T47D (cell line): ENCODE measurements at regions not wholly inside any gene's neighbourhood (a gene's known extent, or its start where the extent isn't known, plus 50 kb on each side); places are given as distances from the start of the nearest gene placed in this dataset.

Experiments
- DNase-seq, 2 experiments: peaks; one replicate each; pipeline versions ENCODE4 v3.0.0 to v3.0.0-alpha.2; 2011 to 2012; ENCODE audit warnings: low read depth in 1 of 2, low spot score in 1 of 2
- JUND ChIP-seq: IDR thresholded peaks from 2 replicates; pipeline ENCODE4 v1.6.1; 2012; ENCODE audit warnings: low read depth
- in situ Hi-C: cut with HindIII; loops from 2 replicates; pipeline ENCODE4 v1.10.0; 2016; ENCODE audit warnings: low sequenced_read_pairs, low pct_unique_long_range_greater_than_20kb

DNA sequence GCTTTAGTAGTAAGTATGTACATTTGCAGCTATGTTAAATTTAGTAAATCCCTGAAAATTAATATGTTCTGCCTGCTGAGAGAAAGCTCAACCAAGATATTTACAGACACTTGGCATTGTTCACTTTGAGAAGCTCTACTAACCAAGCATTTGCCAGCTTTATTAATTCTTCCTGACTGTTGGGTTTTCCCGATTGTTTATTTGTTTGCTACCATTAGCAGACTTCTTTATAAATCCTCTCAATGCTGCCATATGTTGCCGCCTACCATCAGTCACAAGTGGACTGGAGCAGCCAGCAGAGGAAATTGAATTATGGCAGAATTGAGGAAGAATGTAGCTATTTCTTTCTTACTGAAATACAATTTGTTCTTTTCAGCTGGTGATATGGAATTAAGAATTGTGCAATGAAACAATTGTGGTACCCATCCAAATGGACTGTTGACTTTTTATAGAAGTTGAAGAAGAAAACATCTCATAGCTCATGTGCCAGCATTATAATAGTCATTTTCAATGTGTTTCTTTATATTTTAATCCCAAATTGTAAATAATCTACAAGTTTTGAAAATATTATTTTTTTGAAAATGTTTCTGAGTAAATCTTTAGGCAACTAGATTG is 588.7 kb upstream of the CDH6 start:
- in situ Hi-C loops = no loop called here
- no peak for TF ChIP-seq JUND
- DNase-seq = no peak

DNA sequence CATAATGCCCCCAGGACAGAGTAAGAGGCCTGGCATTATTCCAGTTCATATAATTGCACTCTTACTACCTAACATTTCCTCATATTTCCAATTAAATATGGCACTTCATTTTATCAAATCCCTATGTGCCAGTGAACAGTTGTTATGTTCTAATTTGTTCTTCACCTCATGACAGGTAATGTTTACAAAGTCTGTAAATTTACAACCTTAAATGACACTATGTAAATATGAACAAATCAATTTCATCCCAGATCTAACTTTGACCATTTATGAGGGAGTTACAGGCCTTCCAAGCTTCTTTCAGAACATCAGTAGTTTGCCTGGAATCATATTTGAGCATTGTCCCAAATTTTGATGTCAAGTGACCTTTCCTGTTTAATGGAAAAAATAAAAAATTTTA is 592.6 kb upstream of the CDH6 start:
- in situ Hi-C loops = no loop called here
- no peak for TF ChIP-seq JUND
- DNase-seq = no peak

DNA sequence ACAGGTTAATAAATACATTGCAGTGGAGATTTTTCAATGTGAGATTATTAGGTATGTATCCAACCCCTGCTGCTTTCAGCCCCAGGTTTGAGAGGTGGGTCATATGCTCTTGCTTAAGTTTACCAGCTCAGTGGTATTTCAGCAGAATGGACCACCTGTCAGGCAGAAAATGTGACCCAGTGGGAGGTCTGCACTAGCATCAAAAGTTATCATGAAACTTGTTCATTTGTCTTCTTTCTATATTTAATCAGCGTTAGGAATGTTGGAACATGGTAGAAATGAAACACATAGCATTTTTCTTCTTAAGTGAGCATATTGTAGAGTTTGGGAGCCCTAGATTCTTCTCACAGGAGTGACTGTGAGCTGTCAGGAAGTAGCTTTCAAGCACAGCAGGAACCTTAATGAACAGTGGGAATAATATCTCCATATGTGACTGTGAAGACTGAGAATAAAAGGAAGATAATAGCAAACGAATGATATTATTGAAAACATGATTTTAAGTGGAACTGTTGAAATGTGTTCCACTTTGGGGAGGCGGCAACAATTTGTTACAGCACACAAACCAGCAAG is 596.9 kb upstream of the CDH6 start:
- in situ Hi-C loops = no loop called here
- TF ChIP-seq JUND = no peak
- no peak for DNase-seq

DNA sequence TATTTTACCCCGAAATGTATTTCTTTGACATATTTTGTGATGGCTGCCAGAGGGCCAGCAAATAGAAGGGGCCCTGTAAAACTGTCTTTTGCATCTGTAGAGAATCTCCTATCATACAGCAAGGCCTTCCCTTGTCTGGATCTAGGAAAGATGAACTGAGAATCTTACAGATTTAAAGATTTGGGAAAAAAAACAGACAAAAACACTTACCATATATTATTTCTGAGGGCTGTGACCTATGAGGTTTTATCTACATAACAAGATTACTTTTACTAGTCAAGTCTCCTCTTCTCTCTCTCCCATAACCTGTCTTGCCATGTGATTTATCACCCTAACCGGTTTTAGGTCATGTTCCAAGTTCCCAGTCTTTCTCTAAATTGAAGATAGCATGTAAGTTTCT is 599.2 kb upstream of the CDH6 start:
- in situ Hi-C loops = no loop called here
- DNase-seq = no peak
- TF ChIP-seq JUND = no peak

DNA sequence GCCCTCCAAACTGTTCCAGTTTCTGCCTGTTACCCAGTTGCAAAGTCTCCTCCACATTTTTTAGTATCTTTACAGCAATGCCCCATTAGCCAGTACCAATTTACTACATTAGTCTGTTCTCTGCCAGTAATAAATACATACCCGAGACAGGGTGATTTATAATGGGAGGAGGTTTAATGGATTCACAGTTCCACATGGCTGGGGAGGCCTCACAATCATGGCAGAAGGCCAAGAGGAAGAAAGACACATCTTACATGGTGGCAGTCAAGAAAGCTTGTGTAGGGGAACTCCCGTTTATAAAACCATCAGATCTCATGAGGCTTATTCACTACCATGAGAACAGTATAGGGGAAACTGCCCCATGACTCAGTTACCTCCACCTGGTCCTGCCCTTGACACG is 600.7 kb upstream of the CDH6 start:
- no peak for TF ChIP-seq JUND
- in situ Hi-C loops = no loop called here
- no peak for DNase-seq

DNA sequence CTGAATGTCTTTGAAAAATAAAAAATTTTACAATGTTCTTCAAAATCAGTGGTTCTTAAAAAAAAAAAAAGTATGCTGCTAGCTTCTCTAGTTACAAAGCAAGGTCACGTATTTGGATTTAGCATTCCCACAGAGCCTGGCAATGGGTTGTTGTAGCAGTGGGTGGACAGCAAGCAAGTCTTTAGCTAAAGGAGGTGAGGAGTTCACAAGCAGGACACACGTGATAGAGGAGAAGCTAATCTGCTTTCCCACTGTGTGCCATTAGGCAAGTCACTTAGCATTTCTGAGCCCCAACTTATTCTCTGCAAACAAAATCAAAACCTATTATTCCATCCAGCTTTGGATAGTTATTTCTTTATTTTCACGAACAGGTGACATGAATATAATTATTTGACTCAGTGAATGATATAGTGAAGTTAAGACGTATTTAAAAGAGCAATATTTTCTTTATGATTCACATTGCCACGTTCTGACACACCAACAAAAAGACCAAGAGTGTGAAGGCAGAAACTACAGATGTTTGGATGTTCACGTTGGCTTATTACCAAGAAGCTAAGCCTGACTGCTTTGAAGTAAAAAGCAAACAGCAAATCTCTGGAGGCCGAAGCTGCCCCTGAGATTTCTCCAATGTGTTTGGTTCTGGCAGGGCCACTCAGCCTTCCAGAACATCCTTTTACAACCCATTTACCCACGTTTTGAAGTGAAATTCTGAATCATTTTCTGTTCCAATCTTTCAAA is 612.1 kb upstream of the CDH6 start:
- no peak for TF ChIP-seq JUND
- DNase-seq = no peak
- in situ Hi-C loops = no loop called here

DNA sequence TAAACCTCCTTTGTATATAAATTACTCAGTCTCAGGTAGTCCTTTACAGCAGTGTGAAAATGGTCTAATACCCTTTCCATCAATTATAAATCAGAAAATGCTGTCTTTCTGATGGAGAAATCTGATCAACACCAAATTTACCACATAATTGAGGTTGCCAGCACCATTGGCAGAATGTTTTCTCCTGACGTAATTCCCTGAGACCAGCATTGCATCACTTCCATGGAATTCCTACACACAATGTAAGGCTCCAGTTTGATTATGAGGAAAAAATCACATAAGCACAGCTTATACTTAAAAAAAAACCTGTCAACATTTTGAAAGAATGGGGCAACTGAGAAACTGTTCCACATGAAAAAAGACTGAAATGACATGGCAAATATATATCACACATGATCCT is 618.7 kb upstream of the CDH6 start:
- no peak for DNase-seq
- TF ChIP-seq JUND = no peak
- in situ Hi-C loops = no loop called here

DNA sequence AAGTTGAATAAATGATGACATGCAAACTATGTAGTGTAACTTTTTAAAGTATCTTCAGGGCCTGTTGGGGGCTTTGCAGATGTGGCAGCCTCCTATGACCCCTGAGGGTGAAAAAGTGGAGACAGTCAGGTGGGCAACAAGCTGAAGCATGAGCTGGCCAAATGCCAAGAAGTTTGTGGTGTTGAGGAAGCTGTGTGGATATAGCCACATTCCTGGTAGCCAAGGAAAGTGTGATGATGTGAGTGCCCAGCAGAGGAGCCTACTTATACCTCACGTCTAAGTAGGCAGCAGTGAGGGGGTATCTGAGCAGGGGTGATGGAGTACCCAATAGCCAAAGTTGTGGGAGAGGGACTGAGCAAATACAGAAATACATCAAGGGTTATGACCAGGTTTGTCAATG is 621.2 kb upstream of the CDH6 start:
- DNase-seq = no peak
- in situ Hi-C loops = no loop called here
- TF ChIP-seq JUND = no peak

DNA sequence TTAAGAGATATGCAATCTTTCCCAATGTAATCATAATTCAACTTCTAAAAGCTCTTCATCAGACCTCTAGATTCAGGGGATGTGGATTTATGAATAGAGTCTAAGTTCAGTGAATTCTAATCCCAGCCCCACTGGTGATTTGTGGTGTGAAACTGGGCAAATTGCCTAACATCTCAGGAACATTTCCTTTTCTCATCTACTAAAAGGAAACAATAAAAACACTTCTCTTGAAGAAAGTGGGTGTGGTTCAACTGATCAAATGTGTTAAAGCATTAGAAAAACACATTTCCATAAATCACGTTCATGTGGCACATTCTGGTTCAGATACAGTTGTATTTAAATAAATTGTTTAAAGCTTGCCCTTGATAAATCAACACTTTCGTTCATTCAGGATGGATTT is 631.7 kb upstream of the CDH6 start:
- no peak for TF ChIP-seq JUND
- in situ Hi-C loops = no loop called here
- DNase-seq = no peak

DNA sequence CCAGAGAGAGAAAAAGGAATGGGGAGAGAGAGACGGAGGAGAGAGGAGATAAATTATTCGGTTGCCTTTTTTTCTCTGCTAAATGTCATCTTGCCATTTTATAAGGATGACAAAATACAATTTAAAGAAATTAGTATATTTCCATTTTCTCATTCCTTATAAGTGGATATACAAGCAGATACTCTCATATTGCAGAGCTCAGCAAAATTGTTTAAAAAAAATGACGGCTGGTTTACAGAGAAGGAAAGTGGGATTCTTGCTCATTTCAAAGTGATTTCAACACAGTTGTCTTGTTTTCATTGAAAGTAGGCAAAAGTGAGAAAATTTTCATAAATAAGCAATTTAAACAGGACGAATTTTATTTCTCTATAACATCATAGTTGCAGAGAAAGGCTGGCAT is 641.9 kb upstream of the CDH6 start:
- no peak for TF ChIP-seq JUND
- in situ Hi-C loops = no loop called here
- DNase-seq = no peak

DNA sequence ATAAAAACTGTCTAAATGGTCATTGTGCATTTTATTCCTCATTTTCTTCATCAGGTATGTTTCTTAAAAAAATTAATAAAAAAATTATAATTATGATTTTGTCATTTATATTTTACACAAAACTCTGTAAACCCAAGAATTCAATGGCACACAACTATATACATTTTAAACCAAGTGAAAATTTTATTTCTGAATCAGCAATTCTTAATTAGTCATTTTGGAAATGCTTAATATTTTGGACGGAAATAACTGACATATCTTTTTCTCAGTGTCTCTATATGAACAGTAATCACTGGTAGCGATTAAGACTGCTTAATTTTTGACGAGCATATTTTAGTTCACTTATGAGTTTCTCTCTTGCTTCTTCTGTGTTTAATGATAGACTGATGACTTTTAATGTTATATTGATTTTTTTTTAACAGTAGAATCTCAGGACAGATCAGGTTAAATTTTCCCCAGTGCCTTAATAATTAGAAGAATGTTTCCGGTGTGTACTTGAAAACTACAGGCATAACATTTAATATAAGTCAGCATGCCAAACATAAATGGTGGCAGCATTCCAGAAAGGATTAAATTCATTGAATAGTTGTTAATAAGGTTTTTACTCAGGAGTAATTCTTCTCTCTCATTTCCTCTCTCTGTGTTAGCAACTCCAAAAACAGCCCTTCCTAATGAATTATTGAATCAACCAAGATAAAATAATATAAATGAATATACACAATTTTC is 644.7 kb upstream of the CDH6 start:
- no peak for DNase-seq
- TF ChIP-seq JUND = no peak
- in situ Hi-C loops = no loop called here

DNA sequence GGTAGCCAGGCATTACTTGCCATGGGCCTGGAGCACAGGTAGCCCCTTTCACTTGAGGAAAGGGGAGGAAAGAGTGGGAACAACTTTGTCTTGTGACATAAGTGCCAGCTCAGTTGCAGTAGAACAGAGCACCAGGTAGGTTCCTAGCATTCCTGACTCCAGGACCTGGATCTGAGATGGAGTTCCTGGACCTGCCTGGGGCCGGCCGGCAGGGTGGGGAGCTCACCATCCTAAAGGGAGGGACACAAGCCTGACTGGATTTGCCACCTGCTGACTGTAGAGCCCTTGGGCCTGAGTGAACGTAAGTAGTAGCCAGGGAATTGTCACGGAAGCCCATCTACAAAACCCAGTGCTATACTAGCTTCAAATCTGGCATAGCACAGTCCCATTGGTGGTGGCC is 653.3 kb upstream of the CDH6 start:
- no peak for DNase-seq
- in situ Hi-C loops = no loop called here
- no peak for TF ChIP-seq JUND

DNA sequence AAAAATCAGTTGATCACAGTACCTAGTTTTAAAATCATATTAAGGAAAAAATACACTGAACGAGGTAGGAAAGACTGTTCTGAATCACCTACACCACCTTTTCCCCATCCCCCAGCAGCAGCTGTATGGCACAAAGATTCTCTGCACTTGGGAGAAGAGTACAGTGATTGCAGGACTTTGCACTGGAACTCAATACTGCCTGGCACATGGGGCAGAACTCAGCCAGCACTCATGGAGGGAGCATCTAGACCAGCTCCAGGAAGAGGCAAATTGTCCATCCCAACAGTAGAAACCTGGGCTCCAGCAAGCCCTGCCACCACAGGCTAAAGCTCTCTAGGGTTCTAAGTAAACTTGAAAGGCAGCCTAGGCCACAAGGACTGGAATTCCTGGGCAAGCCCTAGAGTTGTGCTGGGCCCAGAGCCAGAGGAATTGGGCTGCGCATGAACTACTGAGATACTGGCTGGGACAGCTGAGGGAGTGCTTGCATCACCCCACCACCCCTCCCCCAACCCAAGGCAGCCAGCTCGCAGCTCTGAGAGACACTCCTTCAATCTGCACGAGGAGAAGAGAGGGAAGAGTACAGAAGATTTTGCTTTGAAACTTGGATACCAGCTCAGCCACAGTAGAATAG is 654.4 kb upstream of the CDH6 start:
- no peak for DNase-seq
- in situ Hi-C loops = no loop called here
- TF ChIP-seq JUND = no peak
